ENCODE measurements at regions not wholly inside any gene's neighbourhood (a gene's known extent, or its start where the extent isn't known, plus 50 kb on each side); places are given as distances from the start of the nearest gene placed in this dataset.

- no peak for TF ChIP-seq CTCF (IDR thresholded peaks at IDR 0.05; ENCODE audit: insufficient read depth, low read length, poor library complexity, severe bottlenecking)
- TF ChIP-seq EZH2phosphoT487 (conservative IDR thresholded peaks at IDR 0.05; ENCODE audit: low read length): no peak
Observed at GRCh38 chr6:165758441-165758840, 95.4 kb upstream of the PDE10A start.

Measured in SU-DHL-6 (cell line).